HG03457 (cell line): ENCODE measurements at regions not wholly inside any gene's neighbourhood (a gene's known extent, or its start where the extent isn't known, plus 50 kb on each side); places are given as distances from the start of the nearest gene placed in this dataset.
A peak's percentile ranks its signal among the peaks of the same experiment; 100 is the strongest.
"Not testable (repeated sequence)": the region's sequence is repeated elsewhere in the genome, so short reads cannot be mapped to it uniquely, and the experiment has no call there.

Source experiments
- ATAC-seq: cut with Tn5 transposase; IDR thresholded peaks from one replicate; pipeline ENCODE4 v1.9.1; 2021; ENCODE audit warnings: moderate number of reproducible peaks; ENCODE audit not compliant: unreplicated experiment

- no peak for ATAC-seq
Observed at GRCh38 chr9:22216730-22217172, 207.6 kb upstream of the CDKN2B start.

- no peak for ATAC-seq
Observed at GRCh38 chr9:22217254-22217653, 208.1 kb upstream of the CDKN2B start.

GRCh38 chr9:22225856-22226255 lies 216.8 kb upstream of the CDKN2B start:
- not testable (repeated sequence) for ATAC-seq

- ATAC-seq, result no peak
Observed at GRCh38 chr9:22227986-22228385, 218.6 kb upstream of the DMRTA1 start.

GRCh38 chr9:22228542-22228941 lies 218.1 kb upstream of the DMRTA1 start:
- no peak for ATAC-seq

- ATAC-seq, result no peak
Observed at GRCh38 chr9:22229069-22229468, 217.6 kb upstream of the DMRTA1 start.

GRCh38 chr9:22231309-22231708 lies 215.3 kb upstream of the DMRTA1 start:
- not testable (repeated sequence) for ATAC-seq

GRCh38 chr9:22232971-22233370 lies 213.7 kb upstream of the DMRTA1 start:
- no peak for ATAC-seq

GRCh38 chr9:22237497-22238363 lies 208.9 kb upstream of the DMRTA1 start:
- ATAC-seq, result no peak

GRCh38 chr9:22238809-22239684 lies 207.6 kb upstream of the DMRTA1 start:
- no peak for ATAC-seq

GRCh38 chr9:22240619-22241018 lies 206.0 kb upstream of the DMRTA1 start:
- peak; percentile 82 for ATAC-seq

GRCh38 chr9:22241024-22241423 lies 205.6 kb upstream of the DMRTA1 start:
- ATAC-seq, result no peak

GRCh38 chr9:22241611-22242010 lies 205.0 kb upstream of the DMRTA1 start:
- ATAC-seq, result no peak

- ATAC-seq, result no peak
Observed at GRCh38 chr9:22244139-22245011, 202.2 kb upstream of the DMRTA1 start.

GRCh38 chr9:22255337-22255736 lies 191.3 kb upstream of the DMRTA1 start:
- ATAC-seq, result no peak

GRCh38 chr9:22256381-22256780 lies 190.2 kb upstream of the DMRTA1 start:
- no peak for ATAC-seq

- no peak for ATAC-seq
Observed at GRCh38 chr9:22257026-22257816, 189.4 kb upstream of the DMRTA1 start.

- no peak for ATAC-seq
Observed at GRCh38 chr9:22265038-22265437, 181.6 kb upstream of the DMRTA1 start.

- ATAC-seq, result no peak
Observed at GRCh38 chr9:22265534-22265933, 181.1 kb upstream of the DMRTA1 start.

- ATAC-seq, result no peak
Observed at GRCh38 chr9:22274477-22274876, 172.1 kb upstream of the DMRTA1 start.
